BLaER1 treated with 17β-estradiol and CSF1 and Interleukin-3, amounts not matched to agents 10 nM and 100 nM (cell line): ENCODE measurements at regions not wholly inside any gene's neighbourhood (a gene's known extent, or its start where the extent isn't known, plus 50 kb on each side); places are given as distances from the start of the nearest gene placed in this dataset.
A peak's percentile ranks its signal among the peaks of the same experiment; 100 is the strongest.

Experiments
- H3K27ac ChIP-seq, 11 experiments: shearing (Covaris generic); formaldehyde crosslinking; 2 replicates each; pipeline ENCODE4 v1.8.1; 2022
- H3K27me3 ChIP-seq, 11 experiments: shearing (Covaris generic); formaldehyde crosslinking; 2 replicates each; pipeline ENCODE4 v1.8.1; 2022
- H3K36me3 ChIP-seq, 11 experiments: shearing (Covaris generic); formaldehyde crosslinking; 2 replicates each; pipeline ENCODE4 v1.8.1; 2022
- H3K4me1 ChIP-seq, 10 experiments: shearing (Covaris generic); formaldehyde crosslinking; 2 replicates each; pipeline ENCODE4 v1.8.1; 2022
- H3K4me2 ChIP-seq, 11 experiments: shearing (Covaris generic); formaldehyde crosslinking; 2 replicates each; pipeline ENCODE4 v1.8.1; 2022
- H3K4me3 ChIP-seq, 10 experiments: shearing (Covaris generic); formaldehyde crosslinking; 2 replicates each; pipeline ENCODE4 v1.8.1; 2022
- H3K9ac ChIP-seq, 11 experiments: shearing (Covaris generic); formaldehyde crosslinking; 2 replicates each; pipeline ENCODE4 v1.8.1; 2022
- H3K9me3 ChIP-seq, 11 experiments: shearing (Covaris generic); formaldehyde crosslinking; replicated peaks in 1 of 11; 2 replicates each; pipeline ENCODE4 v1.8.1; 2022
- H4K20me1 ChIP-seq, 11 experiments: shearing (Covaris generic); formaldehyde crosslinking; 2 replicates each; pipeline ENCODE4 v1.8.1; 2022
- Cebpa-rat ChIP-seq, 11 experiments: shearing (Covaris generic); IDR thresholded peaks; 2 replicates each; pipeline ENCODE4 v1.8.1; 2022

GRCh38 chr5:156148301-156148700 lies 178.7 kb upstream of the SGCD start:
- H3K4me3 ChIP-seq, result no peak overlapping the region
- H4K20me1 ChIP-seq, result no peaks in the 10 kb centered on the region
- no peak overlapping the region for H3K27ac ChIP-seq
- H3K36me3 ChIP-seq, result no peaks in the 10 kb centered on the region
- no peak for TF ChIP-seq Cebpa-rat (IDR thresholded peaks at IDR 0.05)
- no peaks in the 10 kb centered on the region for H3K27me3 ChIP-seq
- no peak overlapping the region for H3K9ac ChIP-seq
- H3K4me1 ChIP-seq, result no peaks in the 10 kb centered on the region
- H3K4me2 ChIP-seq, result no peak overlapping the region
- peaks cover 2 to 3% (median 2%) of the 10 kb centered on the region in 11 experiments for H3K9me3 ChIP-seq

DNA sequence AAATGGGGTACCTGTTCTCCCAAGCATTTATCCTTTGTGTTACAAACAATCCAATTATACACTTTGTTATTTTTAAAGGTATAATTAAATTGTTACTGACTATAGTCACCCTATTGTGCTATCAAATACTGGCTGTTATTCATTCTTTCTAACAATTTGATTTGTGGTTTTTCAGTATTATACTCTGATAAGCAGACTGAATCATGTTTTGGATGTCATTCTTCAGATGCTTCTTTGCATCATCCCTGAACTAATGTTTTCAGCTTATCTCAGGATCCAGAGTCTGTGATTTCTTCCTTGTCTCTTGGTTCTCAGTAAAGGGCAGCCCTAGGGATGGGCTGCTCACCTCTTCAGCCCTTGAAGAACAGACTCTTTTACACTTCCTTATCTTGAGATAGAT lies 177.8 kb upstream of the SGCD start:
- no peak overlapping the region for H3K4me2 ChIP-seq
- H3K27ac ChIP-seq, result no peak overlapping the region
- H3K4me1 ChIP-seq, result no peaks in the 10 kb centered on the region
- no peaks in the 10 kb centered on the region for H3K27me3 ChIP-seq
- H3K9me3 ChIP-seq, result no peaks in the 10 kb centered on the region
- no peak overlapping the region for H3K9ac ChIP-seq
- H4K20me1 ChIP-seq, result no peaks in the 10 kb centered on the region
- TF ChIP-seq Cebpa-rat (IDR thresholded peaks at IDR 0.05), result no peak
- no peak overlapping the region for H3K4me3 ChIP-seq
- no peaks in the 10 kb centered on the region for H3K36me3 ChIP-seq

DNA sequence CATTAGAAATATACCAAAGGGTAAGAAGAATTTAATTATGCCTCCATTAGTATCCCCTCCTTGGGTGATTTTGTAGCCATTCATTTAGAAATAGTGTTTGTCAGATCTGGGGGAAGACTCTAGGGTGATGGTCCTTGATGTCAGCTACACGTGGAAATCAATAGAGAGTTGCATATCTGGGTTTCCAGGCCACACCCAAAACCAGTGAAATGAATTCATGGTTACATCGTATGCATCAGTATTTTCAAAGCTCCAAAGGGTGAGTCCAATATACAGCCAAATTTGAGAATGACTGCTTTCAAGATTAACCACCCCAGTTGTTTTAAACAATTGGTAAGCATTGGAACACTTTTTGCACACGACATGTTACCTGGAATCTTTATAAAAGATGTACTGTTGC lies 173.4 kb upstream of the SGCD start:
- Histone ChIP-seq H3K4me1 (no peaks in the 10 kb centered on the region), H3K4me2 (no peak overlapping the region), H4K20me1 (no peaks in the 10 kb centered on the region), H3K36me3 (no peaks in the 10 kb centered on the region), H3K4me3 (no peak overlapping the region), H3K27ac (no peak overlapping the region), H3K9me3 (no peaks in the 10 kb centered on the region), H3K27me3 (no peaks in the 10 kb centered on the region), H3K9ac (no peak overlapping the region)
- TF ChIP-seq Cebpa-rat (IDR thresholded peaks at IDR 0.05), result no peak

DNA sequence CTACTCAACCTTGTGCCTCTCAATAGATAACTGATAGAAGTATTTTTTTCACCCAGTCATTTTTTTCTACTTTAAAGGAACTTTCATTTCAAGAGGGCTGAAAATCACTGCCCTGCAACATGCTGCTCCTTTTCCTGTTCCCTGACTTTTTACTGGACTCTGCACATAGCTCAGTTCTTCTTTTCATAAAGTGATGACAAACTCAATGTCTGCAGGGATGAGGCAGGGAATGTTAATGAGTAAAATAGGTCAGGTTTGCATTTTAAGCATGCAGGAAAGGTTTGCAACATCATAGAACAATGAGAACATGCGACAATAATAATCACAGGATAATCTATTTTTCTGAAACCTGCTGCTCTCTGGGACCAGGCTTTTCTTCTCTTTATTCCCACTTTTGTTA lies 172.2 kb upstream of the SGCD start:
- no peaks in the 10 kb centered on the region for H3K9me3 ChIP-seq
- H3K36me3 ChIP-seq, result no peaks in the 10 kb centered on the region
- no peaks in the 10 kb centered on the region for H3K27me3 ChIP-seq
- H4K20me1 ChIP-seq, result no peaks in the 10 kb centered on the region
- no peak overlapping the region for H3K27ac ChIP-seq
- no peaks in the 10 kb centered on the region for H3K4me1 ChIP-seq
- no peak overlapping the region for H3K9ac ChIP-seq
- no peak for TF ChIP-seq Cebpa-rat (IDR thresholded peaks at IDR 0.05)
- no peak overlapping the region for H3K4me3 ChIP-seq
- H3K4me2 ChIP-seq, result no peak overlapping the region

DNA sequence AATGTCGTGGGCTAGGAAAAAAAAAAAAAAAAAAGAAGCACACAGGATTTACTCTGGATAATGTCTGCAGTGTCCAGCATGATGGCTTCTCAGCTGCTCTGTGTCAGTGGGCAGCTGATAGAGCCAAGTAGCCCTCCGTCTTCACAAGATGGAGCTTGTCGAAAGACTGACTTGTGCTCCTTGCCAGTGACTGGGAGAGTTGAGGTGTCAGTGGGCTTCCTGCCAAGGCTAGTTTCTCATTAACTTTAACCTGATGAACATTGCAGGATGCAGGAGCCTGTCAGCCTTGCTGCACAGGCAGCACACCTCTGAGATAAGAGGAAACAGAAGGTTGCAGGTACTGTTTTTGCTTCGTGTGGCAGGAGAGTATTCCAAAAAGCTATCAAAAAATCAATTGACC lies 171.4 kb upstream of the SGCD start:
- no peaks in the 10 kb centered on the region for H3K36me3 ChIP-seq
- no peak overlapping the region for H3K4me2 ChIP-seq
- no peak overlapping the region for H3K9ac ChIP-seq
- H3K4me1 ChIP-seq, result no peaks in the 10 kb centered on the region
- H3K9me3 ChIP-seq, result no peaks in the 10 kb centered on the region
- no peak overlapping the region for H3K27ac ChIP-seq
- H3K27me3 ChIP-seq, result no peaks in the 10 kb centered on the region
- no peaks in the 10 kb centered on the region for H4K20me1 ChIP-seq
- TF ChIP-seq Cebpa-rat (IDR thresholded peaks at IDR 0.05), result no peak
- H3K4me3 ChIP-seq, result no peak overlapping the region

- Histone ChIP-seq H3K9ac (no peak overlapping the region), H3K9me3 (no peaks in the 10 kb centered on the region), H3K36me3 (no peaks in the 10 kb centered on the region), H3K4me3 (no peak overlapping the region), H3K27ac (no peak overlapping the region), H3K27me3 (no peaks in the 10 kb centered on the region), H4K20me1 (no peaks in the 10 kb centered on the region), H3K4me2 (no peak overlapping the region), H3K4me1 (no peaks in the 10 kb centered on the region)
- no peak for TF ChIP-seq Cebpa-rat (IDR thresholded peaks at IDR 0.05)
Measured at GRCh38 chr5:156164306-156164705, 162.7 kb upstream of the SGCD start.

DNA sequence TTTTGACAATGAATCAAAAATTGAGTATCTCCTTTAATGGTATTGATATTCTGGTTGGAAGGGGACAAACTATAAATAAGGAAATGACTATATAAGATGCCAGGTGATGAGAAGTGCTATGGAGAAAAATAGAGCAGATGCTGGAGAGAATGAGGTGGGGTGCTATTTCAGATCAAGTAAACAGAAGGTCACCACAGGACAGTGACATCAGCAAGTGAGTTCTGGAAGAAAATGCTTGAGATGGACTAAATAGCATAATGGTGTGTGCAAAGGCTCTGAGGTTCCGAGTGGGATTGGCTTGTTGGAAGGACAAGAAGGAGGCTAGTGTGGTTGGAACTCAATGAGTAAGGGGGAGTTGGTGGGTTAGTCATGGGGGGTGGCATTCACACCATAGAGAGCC lies 157.5 kb upstream of the SGCD start:
- H3K27me3 ChIP-seq, result no peaks in the 10 kb centered on the region
- H3K27ac ChIP-seq, result no peak overlapping the region
- H3K4me2 ChIP-seq, result no peak overlapping the region
- no peaks in the 10 kb centered on the region for H3K9me3 ChIP-seq
- H3K4me3 ChIP-seq, result no peak overlapping the region
- no peak for TF ChIP-seq Cebpa-rat (IDR thresholded peaks at IDR 0.05)
- no peaks in the 10 kb centered on the region for H4K20me1 ChIP-seq
- H3K9ac ChIP-seq, result no peak overlapping the region
- H3K4me1 ChIP-seq, result peaks cover 0 to 8% (median 0%) of the 10 kb centered on the region in 10 experiments; a peak in 2 of 20 replicates
- H3K36me3 ChIP-seq, result no peaks in the 10 kb centered on the region

DNA sequence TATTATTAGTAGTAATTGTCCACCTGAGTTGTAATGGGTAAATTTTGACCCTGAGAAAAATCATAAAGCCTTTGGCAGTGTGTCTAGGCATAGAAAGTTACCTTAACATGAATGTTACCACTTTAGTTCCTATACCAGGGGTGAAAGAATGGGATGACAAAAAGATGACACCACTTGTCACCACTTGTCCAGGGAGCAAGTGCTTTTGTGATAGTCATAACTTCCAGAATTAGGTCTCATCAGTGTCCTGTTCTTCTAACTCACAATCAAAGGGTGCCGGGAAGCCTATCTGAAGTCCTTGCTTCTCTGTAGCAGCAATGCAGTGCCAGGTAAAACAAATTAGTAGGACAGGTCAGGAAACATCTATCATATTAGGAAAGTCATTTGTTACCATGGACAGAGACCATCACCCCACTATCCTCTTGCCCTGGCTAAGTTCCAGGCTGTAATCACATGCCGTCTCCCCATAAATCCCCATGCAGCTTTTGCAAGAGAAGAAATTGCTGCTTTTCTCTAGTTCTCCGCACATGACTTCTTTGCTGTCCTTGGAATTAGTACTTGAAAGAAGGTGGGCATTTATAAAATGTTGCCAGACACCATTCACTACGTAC lies 156.5 kb upstream of the SGCD start:
- no peak for TF ChIP-seq Cebpa-rat (IDR thresholded peaks at IDR 0.05)
- H3K9me3 ChIP-seq, result no peaks in the 10 kb centered on the region
- H3K4me1 ChIP-seq, result peaks cover 0 to 8% (median 0%) of the 10 kb centered on the region in 10 experiments; a peak in 2 of 20 replicates
- no peaks in the 10 kb centered on the region for H3K27me3 ChIP-seq
- no peaks in the 10 kb centered on the region for H4K20me1 ChIP-seq
- no peak overlapping the region for H3K4me2 ChIP-seq
- no peak overlapping the region for H3K4me3 ChIP-seq
- no peaks in the 10 kb centered on the region for H3K36me3 ChIP-seq
- no peak overlapping the region for H3K9ac ChIP-seq
- no peak overlapping the region for H3K27ac ChIP-seq

- no peaks in the 10 kb centered on the region for H3K9me3 ChIP-seq
- no peaks in the 10 kb centered on the region for H4K20me1 ChIP-seq
- H3K27me3 ChIP-seq, result no peaks in the 10 kb centered on the region
- TF ChIP-seq Cebpa-rat (IDR thresholded peaks at IDR 0.05), result no peak
- no peak overlapping the region for H3K4me3 ChIP-seq
- H3K4me2 ChIP-seq, result 0 out of 22 replicates have a peak overlapping the region, but pooled peaks of 1 of the 11 experiments have one; percentile 15
- peaks cover 0 to 17% (median 0%) of the 10 kb centered on the region in 10 experiments; a peak in 6 of 20 replicates for H3K4me1 ChIP-seq
- H3K36me3 ChIP-seq, result no peaks in the 10 kb centered on the region
- H3K9ac ChIP-seq, result no peak overlapping the region
- H3K27ac ChIP-seq, result no peak overlapping the region
Measured at GRCh38 chr5:156174225-156174624, 152.7 kb upstream of the SGCD start.

DNA sequence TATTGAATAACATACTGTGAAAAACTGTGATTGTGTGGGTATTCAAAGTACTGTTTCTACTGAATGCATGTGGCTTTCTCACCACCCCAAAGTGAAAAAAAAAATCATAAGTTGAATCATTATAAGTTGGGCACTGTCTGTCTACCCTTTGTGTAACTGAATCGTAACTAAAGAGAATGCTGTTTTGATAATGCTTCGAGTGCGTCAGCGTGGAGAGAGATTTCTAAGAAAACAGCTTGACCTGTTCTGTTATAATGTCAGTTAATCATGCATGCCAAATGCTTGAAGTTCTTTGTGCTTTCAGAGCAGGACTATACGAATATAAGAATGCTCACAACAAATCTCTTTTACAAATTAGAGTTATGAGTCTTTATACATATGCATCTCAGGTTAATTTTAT lies 148.8 kb upstream of the SGCD start:
- Histone ChIP-seq H4K20me1 (no peaks in the 10 kb centered on the region), H3K4me1 (peaks cover 0 to 17% (median 0%) of the 10 kb centered on the region in 10 experiments; a peak in 6 of 20 replicates)

More for the DNA sequence above, 148.8 kb upstream of the SGCD start:
- no peak overlapping the region for H3K9ac ChIP-seq
- peaks cover 0 to 12% (median 5%) of the 10 kb centered on the region in 11 experiments; a peak in 6 of 22 replicates for H3K9me3 ChIP-seq
- no peak overlapping the region; a peak in 1 of 22 replicates for H3K4me2 ChIP-seq
- no peaks in the 10 kb centered on the region for H3K36me3 ChIP-seq
- no peak overlapping the region for H3K27ac ChIP-seq
- no peaks in the 10 kb centered on the region for H3K27me3 ChIP-seq
- TF ChIP-seq Cebpa-rat (IDR thresholded peaks at IDR 0.05), result no peak
- no peak overlapping the region for H3K4me3 ChIP-seq
